HG03575 (cell line): ENCODE measurements at regions not wholly inside any gene's neighbourhood (a gene's known extent, or its start where the extent isn't known, plus 50 kb on each side); places are given as distances from the start of the nearest gene placed in this dataset.
"Not testable (repeated sequence)": the region's sequence is repeated elsewhere in the genome, so short reads cannot be mapped to it uniquely, and the experiment has no call there.

Experiments used
- ATAC-seq: cut with Tn5 transposase; IDR thresholded peaks from one replicate; pipeline ENCODE4 v1.9.1; 2021; ENCODE audit not compliant: unreplicated experiment, insufficient number of reproducible peaks, low FRiP score; ENCODE audit errors: extremely low read depth

DNA sequence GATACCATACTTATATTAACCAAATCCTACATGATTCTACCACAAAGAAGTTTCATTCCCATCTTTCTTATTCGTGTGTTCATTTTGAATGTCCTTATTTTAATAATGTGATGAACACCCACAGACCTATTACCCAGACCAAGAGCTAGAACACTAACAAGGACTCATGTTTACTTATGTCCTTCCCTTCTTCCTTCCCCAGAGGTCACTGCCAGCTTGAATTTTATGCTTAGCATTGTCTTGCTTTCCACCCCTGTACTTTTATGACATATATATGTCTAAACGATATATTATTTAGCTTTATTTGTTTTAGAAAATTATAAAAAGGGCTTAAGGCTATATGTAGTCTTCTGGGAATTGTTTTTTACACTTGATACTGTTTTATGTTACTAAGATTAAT, 238.6 kb downstream of the LRIG3 start:
- ATAC-seq = no peak

- ATAC-seq = no peak
Measured at GRCh38 chr12:58695263-58695662, 225.0 kb downstream of the LRIG3 start.

DNA sequence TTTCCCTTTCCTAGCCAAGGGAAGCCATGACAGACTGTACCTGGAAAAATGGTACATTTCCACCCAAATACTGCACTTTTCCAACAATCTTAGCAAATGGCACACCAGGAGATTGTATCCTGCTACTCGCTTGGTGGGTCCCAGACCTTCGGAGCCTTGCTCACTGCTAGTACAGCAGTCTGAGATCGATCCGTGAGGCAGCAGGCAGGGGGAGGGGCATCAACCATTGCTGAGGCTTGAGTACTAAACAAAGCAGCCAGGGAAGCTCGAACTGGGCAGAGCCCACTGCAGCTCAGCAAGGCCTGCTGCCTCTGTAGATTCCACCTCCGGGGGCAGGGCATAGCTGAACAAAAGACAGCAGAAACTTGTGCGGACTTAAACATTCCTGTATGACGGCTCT, 218.8 kb downstream of the LRIG3 start:
- ATAC-seq = no peak

DNA sequence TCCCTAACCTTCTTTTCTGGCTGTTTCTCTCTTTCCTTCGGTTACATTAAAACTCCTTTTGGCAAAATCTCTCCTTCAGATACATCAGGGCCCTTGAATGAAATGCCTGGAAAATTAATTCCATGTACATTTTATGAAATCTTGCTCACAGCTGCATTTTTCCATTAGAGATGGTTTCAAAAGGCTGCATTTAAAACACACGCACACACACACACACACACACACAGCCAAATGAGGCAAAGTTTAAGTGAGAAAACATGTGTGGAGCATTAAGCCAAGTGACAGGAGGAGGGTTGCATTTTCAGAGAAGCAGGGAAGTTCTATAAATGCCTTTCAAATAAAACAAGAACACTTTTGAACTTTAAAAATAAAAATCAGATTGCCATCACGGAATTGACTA, 216.4 kb downstream of the LRIG3 start:
- no peak for ATAC-seq

DNA sequence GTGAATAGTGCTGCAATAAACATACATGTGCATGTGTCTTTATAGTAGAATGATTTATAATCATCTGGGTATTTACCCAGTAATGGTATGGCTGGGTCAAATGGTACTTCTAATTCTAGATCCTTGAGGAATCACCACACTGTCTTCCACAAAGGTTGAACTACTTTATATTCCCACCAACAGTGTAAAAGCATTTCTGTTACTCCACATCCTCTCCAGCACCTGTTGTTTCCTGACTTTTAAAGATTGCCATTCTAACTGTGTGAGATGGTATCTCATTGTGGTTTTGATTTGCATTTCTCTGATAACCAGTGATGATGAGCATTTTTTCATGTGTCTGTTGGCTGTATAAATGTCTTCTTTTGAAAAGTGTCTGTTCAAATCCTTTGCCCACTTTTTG, 215.5 kb downstream of the LRIG3 start:
- ATAC-seq = not testable (repeated sequence)

DNA sequence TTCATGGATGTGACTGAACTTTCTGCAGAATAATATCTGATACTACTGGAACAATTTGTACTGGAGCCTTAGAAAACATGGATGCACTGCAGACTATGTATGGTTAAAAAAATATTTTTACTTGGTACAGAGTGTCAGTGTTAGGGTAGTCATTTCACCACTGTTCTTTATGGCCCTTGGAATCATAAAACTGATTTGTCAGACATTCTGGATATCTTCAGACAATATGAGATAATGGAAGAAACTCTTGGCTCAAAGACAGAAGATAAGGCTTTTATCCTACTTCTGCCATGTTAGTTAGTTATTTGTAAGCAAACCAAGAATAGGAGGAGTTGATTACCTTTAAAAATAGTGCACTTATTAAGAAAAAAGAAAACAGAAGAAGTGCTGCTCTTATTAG, 209.4 kb downstream of the LRIG3 start:
- ATAC-seq = no peak

DNA sequence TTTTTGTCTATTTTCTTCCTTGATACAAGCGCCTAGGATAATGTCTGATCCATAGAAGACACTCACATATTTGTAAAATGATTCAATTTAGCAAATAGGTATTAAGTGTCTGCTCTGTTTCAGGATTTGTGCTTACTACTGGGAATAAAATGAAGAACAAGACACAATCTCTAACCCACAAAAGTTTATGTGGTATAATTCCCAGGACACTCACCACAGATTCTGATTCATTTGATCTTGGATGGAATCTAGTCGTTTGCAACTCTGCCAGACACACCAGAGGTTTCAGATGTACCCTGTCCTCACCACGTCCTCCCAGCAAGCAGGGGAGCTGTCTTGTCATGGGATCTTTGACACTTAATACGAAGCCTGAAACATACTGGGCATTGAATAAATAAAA, 208.3 kb downstream of the LRIG3 start:
- ATAC-seq = no peak

DNA sequence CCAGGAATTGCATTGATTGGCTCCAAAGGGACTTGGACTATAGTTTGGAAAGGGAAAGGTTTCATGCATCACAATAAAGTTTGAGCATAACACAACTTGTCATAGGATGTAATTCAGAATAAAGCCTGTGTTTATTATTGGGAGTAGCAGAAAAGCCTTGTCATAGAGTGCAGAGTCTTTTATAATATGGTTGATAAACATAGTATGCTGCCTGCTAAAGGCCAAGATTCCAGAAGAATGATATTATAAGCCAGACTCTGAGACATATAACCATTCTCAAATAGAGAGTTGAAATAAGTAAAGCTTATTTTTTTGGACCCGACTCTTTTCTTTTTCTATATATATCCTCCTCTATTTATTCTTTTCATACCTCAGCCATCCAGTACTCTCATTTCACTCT, 207.3 kb downstream of the LRIG3 start:
- no peak for ATAC-seq

GRCh38 chr12:58719161-58719560, 201.1 kb downstream of the LRIG3 start:
- no peak for ATAC-seq

GRCh38 chr12:58720421-58720820, 199.9 kb downstream of the LRIG3 start:
- no peak for ATAC-seq

- ATAC-seq = no peak
Measured at GRCh38 chr12:58725400-58726105, 194.8 kb downstream of the LRIG3 start.

DNA sequence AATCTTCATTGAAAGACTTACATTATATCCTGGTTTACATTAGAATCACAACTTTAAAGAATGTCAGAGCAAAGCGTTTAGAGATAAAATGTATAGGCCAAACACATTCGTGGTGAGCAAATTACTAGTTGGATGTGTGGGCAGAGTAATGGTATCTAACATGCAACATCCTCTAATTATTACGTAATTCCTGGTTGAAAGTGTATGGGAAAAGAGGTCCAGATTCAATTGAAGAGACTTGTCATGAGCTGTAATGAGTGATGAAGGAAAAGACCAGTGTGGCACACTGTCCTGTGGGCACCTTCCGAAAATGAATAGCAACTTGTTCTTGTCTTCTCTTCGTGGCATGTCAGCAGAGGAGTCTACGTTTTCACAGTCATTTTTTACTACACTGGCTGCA, 192.8 kb downstream of the LRIG3 start:
- ATAC-seq = no peak

- ATAC-seq = no peak
Measured at GRCh38 chr12:58728397-58728796, 191.9 kb downstream of the LRIG3 start.

- ATAC-seq = no peak
Measured at GRCh38 chr12:58731096-58731495, 189.2 kb downstream of the LRIG3 start.

- ATAC-seq = no peak
Measured at GRCh38 chr12:58732894-58733293, 187.4 kb downstream of the LRIG3 start.

- no peak for ATAC-seq
Measured at GRCh38 chr12:58741226-58741625, 179.1 kb downstream of the LRIG3 start.

GRCh38 chr12:58745348-58746125, 174.8 kb downstream of the LRIG3 start:
- ATAC-seq = no peak

DNA sequence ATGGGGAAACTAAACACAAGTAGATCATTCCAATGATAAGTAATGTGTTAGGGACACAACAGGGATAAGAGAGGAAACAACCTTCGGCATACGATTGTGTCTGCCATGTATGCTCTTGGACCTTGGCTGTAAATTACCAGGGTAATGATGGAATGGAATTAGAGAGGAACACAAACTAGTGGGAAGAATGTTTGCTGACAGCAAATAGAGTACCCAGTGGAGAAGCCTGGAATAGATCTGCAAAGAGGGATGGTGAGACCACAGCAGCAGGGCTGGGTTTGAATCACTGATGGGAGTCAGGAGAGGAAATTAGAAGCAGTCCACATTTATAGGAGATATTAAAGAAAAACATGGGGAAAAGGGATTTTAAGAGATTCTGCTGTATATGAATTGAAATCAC, 172.8 kb downstream of the LRIG3 start:
- ATAC-seq = no peak

DNA sequence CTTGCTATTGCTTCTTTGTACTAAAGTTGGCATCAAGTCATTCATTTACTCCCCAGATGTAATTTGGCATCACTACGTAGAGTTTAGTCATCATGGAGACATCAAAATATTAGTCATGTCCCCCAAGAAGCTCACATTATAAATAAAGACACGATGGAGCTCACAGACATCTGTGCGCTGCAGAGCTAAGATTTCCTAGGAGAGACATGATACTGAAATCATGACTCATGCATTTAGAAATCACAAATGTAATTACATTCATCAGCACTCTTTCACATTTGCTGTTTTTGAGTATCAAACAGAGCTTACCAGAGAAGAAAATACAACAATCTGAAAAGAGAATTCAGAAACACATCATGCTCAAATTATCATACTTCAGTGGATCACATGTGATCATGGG, 169.8 kb downstream of the LRIG3 start:
- ATAC-seq = no peak

DNA sequence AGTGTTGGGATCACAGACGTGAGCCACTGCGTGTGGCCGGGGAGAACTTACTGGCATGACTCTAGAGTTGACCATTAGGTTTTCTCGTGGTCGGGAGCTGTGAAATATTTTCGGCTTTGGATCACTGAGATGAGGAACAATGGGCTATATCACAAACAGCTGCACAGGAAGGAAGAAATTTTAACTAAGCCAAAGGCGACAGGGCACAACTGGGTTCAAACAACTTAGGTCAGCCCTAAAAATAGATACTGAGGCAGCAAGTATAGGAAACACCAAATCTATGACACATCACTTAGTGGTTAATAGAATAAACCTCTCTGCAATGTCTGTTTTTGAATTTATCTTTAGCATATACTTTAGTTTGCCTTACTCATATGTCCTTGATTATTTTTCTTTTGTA, 162.9 kb downstream of the LRIG3 start:
- ATAC-seq = no peak

- ATAC-seq = not testable (repeated sequence)
Measured at GRCh38 chr12:58759745-58760144, 160.6 kb downstream of the LRIG3 start.
